WTC11 (cell line): ENCODE measurements at regions not wholly inside any gene's neighbourhood (a gene's known extent, or its start where the extent isn't known, plus 50 kb on each side); places are given as distances from the start of the nearest gene placed in this dataset.

Experiments
- ATAC-seq: fragments of 200-7000 bp; cut with Tn5 transposase; 2 replicates; pipeline ENCODE4 v1.10.0; 2021; ENCODE audit warnings: mild to moderate bottlenecking, moderate library complexity
- CTCF ChIA-PET: fragments of 300-600 bp; sonication (Branson Sonifier 250); formaldehyde crosslinking; loops from one replicate; lab custom pipeline; 2021; ENCODE audit warnings: antibody characterized with exemption; lab: Charles Lee
- POLR2A ChIA-PET: fragments of 350-600 bp; sonication (Branson Sonifier 250); formaldehyde crosslinking; loops from one replicate; lab custom pipeline; 2021; ENCODE audit warnings: antibody characterized with exemption; lab: Charles Lee
- DNase-seq: peaks from one replicate; pipeline ENCODE4 v3.0.0; 2021; ENCODE audit warnings: low spot score
- H3K27ac Mint-ChIP-seq: 2 replicates; pipeline ENCODE4 v1.8.0; 2021; ENCODE audit warnings: mixed read lengths
- H3K27me3 Mint-ChIP-seq: 2 replicates; pipeline ENCODE4 v1.8.0; 2021; ENCODE audit warnings: low read depth, mild to moderate bottlenecking, moderate library complexity, mixed read lengths
- H3K36me3 Mint-ChIP-seq: 2 replicates; pipeline ENCODE4 v1.8.0; 2021; ENCODE audit warnings: mixed read lengths
- H3K4me1 Mint-ChIP-seq: 2 replicates; pipeline ENCODE4 v1.8.0; 2022; ENCODE audit warnings: mixed read lengths
- H3K4me3 Mint-ChIP-seq: 2 replicates; pipeline ENCODE4 v1.8.0; 2021; ENCODE audit warnings: mild to moderate bottlenecking, moderate library complexity, mixed read lengths
- H3K9me3 Mint-ChIP-seq: 2 replicates; pipeline ENCODE4 v1.8.0; 2021; ENCODE audit warnings: mixed read lengths
- ATF1 ChIP-seq: sonication (generic); formaldehyde crosslinking; IDR thresholded peaks from 2 replicates; pipeline ENCODE4 v1.8.1; 2023; ENCODE audit warnings: mild to moderate bottlenecking, moderate library complexity, missing genetic modification reagents
- ATF2 ChIP-seq: sonication (generic); formaldehyde crosslinking; IDR thresholded peaks from 2 replicates; pipeline ENCODE4 v1.8.1; 2022; ENCODE audit warnings: low read depth, missing genetic modification reagents, borderline replicate concordance
- CREB1 ChIP-seq: sonication (generic); formaldehyde crosslinking; IDR thresholded peaks from 2 replicates; pipeline ENCODE4 v1.8.0; 2023; ENCODE audit warnings: mild to moderate bottlenecking, missing genetic modification reagents
- EMX1 ChIP-seq: fragments of 250-450 bp; sonication (Bioruptor Pico); IDR thresholded peaks from 2 replicates; pipeline ENCODE4 v1.8.0; 2021; ENCODE audit warnings: mild to moderate bottlenecking
- FOXP4 ChIP-seq: sonication (generic); formaldehyde crosslinking; IDR thresholded peaks from 2 replicates; pipeline ENCODE4 v1.8.0; 2022; ENCODE audit warnings: mild to moderate bottlenecking, missing genetic modification reagents
- JAZF1 ChIP-seq: fragments of 250-450 bp; sonication (Bioruptor Pico); IDR thresholded peaks from 2 replicates; pipeline ENCODE4 v1.9.0; 2021; ENCODE audit warnings: moderate library complexity, mild to moderate bottlenecking, inconsistent platforms
- KAT7 ChIP-seq: sonication (generic); formaldehyde crosslinking; IDR thresholded peaks from 2 replicates; pipeline ENCODE4 v1.8.1; 2023; ENCODE audit warnings: missing genetic modification reagents, mild to moderate bottlenecking, borderline replicate concordance
- NR2C2 ChIP-seq: sonication (generic); formaldehyde crosslinking; IDR thresholded peaks from 2 replicates; pipeline ENCODE4 v1.8.0; 2022; ENCODE audit warnings: mild to moderate bottlenecking, missing genetic modification reagents
- NR3C1 ChIP-seq: sonication (generic); formaldehyde crosslinking; conservative IDR thresholded peaks from 2 replicates; pipeline ENCODE4 v1.8.1; 2023; ENCODE audit warnings: low read depth, mild to moderate bottlenecking, missing genetic modification reagents
- RORB ChIP-seq: fragments of 250-450 bp; sonication (Bioruptor Pico); IDR thresholded peaks from 2 replicates; pipeline ENCODE4 v1.9.0; 2021; ENCODE audit warnings: mild to moderate bottlenecking
- SP1 ChIP-seq: sonication (generic); formaldehyde crosslinking; conservative IDR thresholded peaks from 2 replicates; pipeline ENCODE4 v1.8.1; 2022; ENCODE audit warnings: missing genetic modification reagents
- TEAD1 ChIP-seq: sonication (generic); formaldehyde crosslinking; IDR thresholded peaks from 2 replicates; pipeline ENCODE4 v1.8.0; 2022; ENCODE audit warnings: mild to moderate bottlenecking, missing genetic modification reagents
- USF2 ChIP-seq: sonication (generic); formaldehyde crosslinking; IDR thresholded peaks from 2 replicates; pipeline ENCODE4 v1.8.1; 2023; ENCODE audit warnings: mild to moderate bottlenecking, missing genetic modification reagents, moderate library complexity
- ZNF263 ChIP-seq: sonication (generic); formaldehyde crosslinking; IDR thresholded peaks from 2 replicates; pipeline ENCODE4 v1.8.1; 2022; ENCODE audit warnings: low read depth, mild to moderate bottlenecking, moderate library complexity, missing genetic modification reagents
- ZNF512 ChIP-seq: sonication (generic); formaldehyde crosslinking; IDR thresholded peaks from 2 replicates; pipeline ENCODE4 v1.8.1; 2022; ENCODE audit warnings: missing genetic modification reagents, borderline replicate concordance
- ZNF532 ChIP-seq: fragments of 250-450 bp; sonication (Bioruptor Pico); IDR thresholded peaks from 2 replicates; pipeline ENCODE4 v1.9.0; 2021; ENCODE audit warnings: mild to moderate bottlenecking, borderline replicate concordance

GRCh38 chr10:29761916-29762315, 127.1 kb upstream of the SVIL start (continued):
- no peak for TF ChIP-seq ZNF512 (CRISPR knock-in tag)
- no peak for TF ChIP-seq SP1 (CRISPR knock-in tag)
- no peak for TF ChIP-seq EMX1 (CRISPR knock-in tag)
- no peak for TF ChIP-seq NR2C2 (CRISPR knock-in tag)
- TF ChIP-seq ZNF532 (CRISPR knock-in tag): no peak
- no peak for TF ChIP-seq USF2 (CRISPR knock-in tag)
- TF ChIP-seq TEAD1 (CRISPR knock-in tag): no peak

- Mint-ChIP-seq H3K4me3 (no peak overlapping the region), H3K4me1 (peaks cover 40% of the 10 kb centered on the region), H3K9me3 (no peaks in the 10 kb centered on the region), H3K27me3 (peaks cover 13% of the 10 kb centered on the region), H3K36me3 (no peaks in the 10 kb centered on the region), H3K27ac (no peak overlapping the region)
- DNase-seq (no peak), ATAC-seq (no peak)
- no peak for TF ChIP-seq NR2C2 (CRISPR knock-in tag)
- TF ChIP-seq ATF1 (CRISPR knock-in tag): no peak
- no peak for TF ChIP-seq FOXP4
- TF ChIP-seq JAZF1 (CRISPR knock-in tag): no peak
- TF ChIP-seq NR3C1 (CRISPR knock-in tag): no peak
- TF ChIP-seq ATF2: no peak
- no peak for TF ChIP-seq ZNF263 (CRISPR knock-in tag)
- TF ChIP-seq KAT7 (CRISPR knock-in tag): no peak
- no peak for TF ChIP-seq RORB (CRISPR knock-in tag)
- TF ChIP-seq CREB1: no peak
- CTCF ChIA-PET: interaction anchor here (1.0 to 1.8 kb wide), 3 partner anchors 25 to 264 kb away, joined by 3 to 5 read pairs (median 4); no protein-coding TSS in a partner anchor
- POLR2A ChIA-PET: interaction anchor here (0.7 kb wide), 1 partner anchor 1118 kb away, joined by 6 read pairs; no protein-coding TSS in a partner anchor
These were observed 125.5 kb upstream of the SVIL start for GRCh38 chr10:29760138-29760900.
